Thoracic aorta (tissue), 2 donors: ENCODE measurements at regions not wholly inside any gene's neighbourhood (a gene's known extent, or its start where the extent isn't known, plus 50 kb on each side); places are given as distances from the start of the nearest gene placed in this dataset.

Experiments
- ATAC-seq: fragments of 150-250 bp; one replicate; pipeline ENCODE4 v1.8.0; 2017; ENCODE audit warnings: low read depth; ENCODE audit not compliant: insufficient number of reproducible peaks, low FRiP score
- DNase-seq: peaks from one replicate; pipeline ENCODE4 v3.0.0-alpha.2; 2020; ENCODE audit warnings: low spot score
- H3K27ac ChIP-seq, 2 donors: fragments of 200-600 bp; sonication (generic); 1 replicate in 1 of 2; 2 replicates in 1 of 2; pipeline ENCODE4 v1.5.1; 2016; ENCODE audit warnings: mild to moderate bottlenecking in 2 of 2, moderate library complexity in 2 of 2
- H3K27me3 ChIP-seq: fragments of 200-600 bp; sonication (generic); replicated peaks from 2 replicates; pipeline ENCODE4 v1.6.0; 2016; ENCODE audit warnings: mild to moderate bottlenecking; ENCODE audit not compliant: insufficient read depth
- H3K36me3 ChIP-seq: fragments of 200-600 bp; sonication (generic); one replicate; pipeline ENCODE4 v1.5.1; 2016
- H3K4me1 ChIP-seq, 2 donors: fragments of 200-600 bp; sonication (generic); 1 replicate in 1 of 2; 2 replicates in 1 of 2; pipeline versions ENCODE4 v1.5.1 to v1.6.0; 2016; ENCODE audit warnings: low read depth in 2 of 2, mild to moderate bottlenecking in 1 of 2; ENCODE audit not compliant: control insufficient read depth in 1 of 2
- H3K4me3 ChIP-seq: fragments of 200-600 bp; sonication (generic); 2 replicates; pipeline ENCODE4 v1.5.1; 2016; ENCODE audit warnings: mild to moderate bottlenecking
- H3K9me3 ChIP-seq: fragments of 200-600 bp; sonication (generic); 2 replicates; pipeline ENCODE4 v1.5.1; 2016
- CTCF ChIP-seq: fragments of 200-600 bp; sonication (generic); IDR thresholded peaks from one replicate; pipeline ENCODE4 v1.5.1; 2019; ENCODE audit warnings: antibody characterized with exemption

- DNase-seq (no peak), ATAC-seq (no peak)
- Histone ChIP-seq H3K27me3 (no peaks in the 10 kb centered on the region), H3K4me1 (no peaks in the 10 kb centered on the region), H3K36me3 (no peaks in the 10 kb centered on the region), H3K27ac (no peak overlapping the region), H3K4me3 (no peak overlapping the region), H3K9me3 (no peaks in the 10 kb centered on the region)
- no peak for TF ChIP-seq CTCF
These were observed 349.5 kb downstream of the SEMA3D start for GRCh38 chr7:84837405-84837804.

GRCh38 chr7:84829719-84830118 is 357.1 kb downstream of the SEMA3D start:
- no peak overlapping the region for H3K4me3 ChIP-seq
- no peaks in the 10 kb centered on the region for H3K9me3 ChIP-seq
- no peak for TF ChIP-seq CTCF
- no peak for DNase-seq
- ATAC-seq, result no peak
- H3K27me3 ChIP-seq, result no peaks in the 10 kb centered on the region
- no peaks in the 10 kb centered on the region for H3K4me1 ChIP-seq
- H3K27ac ChIP-seq, result no peak overlapping the region
- H3K36me3 ChIP-seq, result no peaks in the 10 kb centered on the region

- Histone ChIP-seq H3K9me3 (no peaks in the 10 kb centered on the region), H3K4me3 (no peak overlapping the region), H3K27me3 (no peaks in the 10 kb centered on the region), H3K4me1 (peaks cover 3 to 6% of the 10 kb centered on the region in 2 donors), H3K36me3 (no peaks in the 10 kb centered on the region), H3K27ac (no peak overlapping the region)
- ATAC-seq (no peak), DNase-seq (no peak)
- TF ChIP-seq CTCF, result no peak
These were observed 362.7 kb downstream of the SEMA3D start for GRCh38 chr7:84824057-84824651.

GRCh38 chr7:84823530-84823929 is 363.3 kb downstream of the SEMA3D start:
- Histone ChIP-seq H3K27ac (no peak overlapping the region), H3K4me1 (peaks cover 3 to 12% of the 10 kb centered on the region in 2 donors), H3K9me3 (no peaks in the 10 kb centered on the region), H3K4me3 (no peak overlapping the region), H3K27me3 (no peaks in the 10 kb centered on the region), H3K36me3 (no peaks in the 10 kb centered on the region)
- ATAC-seq (no peak), DNase-seq (no peak)
- no peak for TF ChIP-seq CTCF

GRCh38 chr7:84822941-84823510 is 363.8 kb downstream of the SEMA3D start:
- no peaks in the 10 kb centered on the region for H3K9me3 ChIP-seq
- H3K4me3 ChIP-seq, result no peak overlapping the region
- H3K4me1 ChIP-seq, result peaks cover 3 to 12% of the 10 kb centered on the region in 2 donors
- H3K27me3 ChIP-seq, result no peaks in the 10 kb centered on the region
- DNase-seq, result no peak
- H3K27ac ChIP-seq, result no peak overlapping the region
- H3K36me3 ChIP-seq, result no peaks in the 10 kb centered on the region
- ATAC-seq, result no peak
- no peak for TF ChIP-seq CTCF
